ENCODE measurements at regions not wholly inside any gene's neighbourhood (a gene's known extent, or its start where the extent isn't known, plus 50 kb on each side); places are given as distances from the start of the nearest gene placed in this dataset.

- ATAC-seq (ENCODE audit: low FRiP score in 2 of 2) (no peak), DNase-seq (no peak)
- H3K9me3 ChIP-seq, result no peaks in the 10 kb centered on the region
- WGBS, 2 donors, result 89 to 91% methylated on average over 9 of the region's 9 CpGs
- no peaks in the 10 kb centered on the region for H3K27me3 ChIP-seq
- H3K4me3 ChIP-seq, result no peak overlapping the region
- no peaks in the 10 kb centered on the region for H3K36me3 ChIP-seq
- H3K4me1 ChIP-seq, result no peaks in the 10 kb centered on the region
- TF ChIP-seq POLR2A (IDR thresholded peaks at IDR 0.05) (no peak), EP300 (IDR thresholded peaks at IDR 0.05) (no peak), POLR2AphosphoS5 (IDR thresholded peaks at IDR 0.05) (no peak), CTCF (IDR thresholded peaks at IDR 0.05) (no peak)
- no peak overlapping the region for H3K27ac ChIP-seq
Observed at GRCh38 chr7:156148995-156149394, 336.7 kb upstream of the SHH start.

- no peaks in the 10 kb centered on the region for H3K4me1 ChIP-seq
- ATAC-seq (ENCODE audit: low FRiP score in 2 of 2) (peak in 1 of 2 donors; percentile 20), DNase-seq (no peak)
- TF ChIP-seq CTCF (IDR thresholded peaks at IDR 0.05), result no peak
- no peak for TF ChIP-seq POLR2AphosphoS5 (IDR thresholded peaks at IDR 0.05)
- no peak for TF ChIP-seq POLR2A (IDR thresholded peaks at IDR 0.05)
- no peak for TF ChIP-seq EP300 (IDR thresholded peaks at IDR 0.05)
- H3K4me3 ChIP-seq, result no peak overlapping the region
- H3K9me3 ChIP-seq, result no peaks in the 10 kb centered on the region
- no peaks in the 10 kb centered on the region for H3K27me3 ChIP-seq
- no peak overlapping the region for H3K27ac ChIP-seq
- 76 to 83% methylated on average over 8 of the region's 8 CpGs for WGBS, 2 donors
- no peaks in the 10 kb centered on the region for H3K36me3 ChIP-seq
Observed at GRCh38 chr7:156148547-156148946, 336.3 kb upstream of the SHH start.

GRCh38 chr7:156147756-156148504 lies 335.7 kb upstream of the SHH start:
- ATAC-seq (ENCODE audit: low FRiP score in 2 of 2), result no peak
- Histone ChIP-seq H3K9me3 (no peaks in the 10 kb centered on the region), H3K36me3 (no peaks in the 10 kb centered on the region), H3K4me1 (no peaks in the 10 kb centered on the region), H3K27ac (no peak overlapping the region), H3K27me3 (no peaks in the 10 kb centered on the region), H3K4me3 (no peak overlapping the region)
- WGBS, 2 donors, result 79 to 83% methylated on average over 15 of the region's 15 CpGs
- TF ChIP-seq EP300 (IDR thresholded peaks at IDR 0.05), result no peak
- no peak for TF ChIP-seq POLR2AphosphoS5 (IDR thresholded peaks at IDR 0.05)
- no peak for TF ChIP-seq CTCF (IDR thresholded peaks at IDR 0.05)
- peak in 1 of 2 donors; percentile 43 for DNase-seq

GRCh38 chr7:156147104-156147503 lies 334.8 kb upstream of the SHH start:
- Histone ChIP-seq H3K27ac (no peak overlapping the region), H3K36me3 (no peaks in the 10 kb centered on the region), H3K4me1 (no peaks in the 10 kb centered on the region), H3K27me3 (no peaks in the 10 kb centered on the region), H3K9me3 (no peaks in the 10 kb centered on the region), H3K4me3 (no peak overlapping the region)
- 85% methylated on average over 6 of the region's 6 CpGs for WGBS, 2 donors
- no peak for ATAC-seq (ENCODE audit: low FRiP score in 2 of 2)
- no peak for DNase-seq
- TF ChIP-seq CTCF (IDR thresholded peaks at IDR 0.05) (no peak), POLR2A (IDR thresholded peaks at IDR 0.05) (no peak)

- Histone ChIP-seq H3K9me3 (no peaks in the 10 kb centered on the region), H3K27me3 (no peaks in the 10 kb centered on the region), H3K27ac (no peak overlapping the region), H3K36me3 (no peaks in the 10 kb centered on the region), H3K4me3 (no peak overlapping the region), H3K4me1 (no peaks in the 10 kb centered on the region)
- ATAC-seq (ENCODE audit: low FRiP score in 2 of 2) (no peak), DNase-seq (no peak)
- whole genome bisulfite sequencing, 2 donors, result 75 to 92% methylated on average over 8 of the region's 8 CpGs
- TF ChIP-seq EP300 (IDR thresholded peaks at IDR 0.05) (no peak), POLR2A (IDR thresholded peaks at IDR 0.05) (no peak), CTCF (IDR thresholded peaks at IDR 0.05) (no peak), POLR2AphosphoS5 (IDR thresholded peaks at IDR 0.05) (no peak)
Observed at GRCh38 chr7:156145996-156146395, 333.7 kb upstream of the SHH start.

All from upper lobe of left lung (tissue), 6 donors.